ENCODE measurements at regions not wholly inside any gene's neighbourhood (a gene's known extent, or its start where the extent isn't known, plus 50 kb on each side); places are given as distances from the start of the nearest gene placed in this dataset.

DNA sequence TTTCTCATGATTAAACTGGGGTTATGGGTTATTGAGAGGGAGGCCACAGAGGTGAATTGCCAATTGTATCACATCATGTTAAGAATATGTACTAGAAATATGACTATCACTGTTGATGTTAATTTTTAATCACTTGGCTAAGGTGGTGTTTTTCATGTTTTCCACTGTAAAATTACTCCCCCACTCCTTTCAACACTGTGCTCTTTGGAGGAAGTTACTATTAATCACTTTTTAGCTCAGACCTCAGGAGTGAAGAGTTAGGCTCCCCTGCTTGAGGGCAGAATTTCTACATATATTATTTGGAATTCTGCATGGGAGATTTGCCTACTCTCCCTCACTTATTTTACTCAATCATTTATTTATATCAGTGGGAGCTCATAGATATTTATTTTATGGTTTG lies 76.0 kb upstream of the OSR1 start:
- no peaks in the 10 kb centered on the region for H3K9me3 ChIP-seq (ENCODE audit: control insufficient read depth, insufficient read depth, low read length)
- no peak for TF ChIP-seq EZH2phosphoT487 (IDR thresholded peaks at IDR 0.05; ENCODE audit: borderline replicate concordance, low read length)
- TF ChIP-seq, protein P1, sequence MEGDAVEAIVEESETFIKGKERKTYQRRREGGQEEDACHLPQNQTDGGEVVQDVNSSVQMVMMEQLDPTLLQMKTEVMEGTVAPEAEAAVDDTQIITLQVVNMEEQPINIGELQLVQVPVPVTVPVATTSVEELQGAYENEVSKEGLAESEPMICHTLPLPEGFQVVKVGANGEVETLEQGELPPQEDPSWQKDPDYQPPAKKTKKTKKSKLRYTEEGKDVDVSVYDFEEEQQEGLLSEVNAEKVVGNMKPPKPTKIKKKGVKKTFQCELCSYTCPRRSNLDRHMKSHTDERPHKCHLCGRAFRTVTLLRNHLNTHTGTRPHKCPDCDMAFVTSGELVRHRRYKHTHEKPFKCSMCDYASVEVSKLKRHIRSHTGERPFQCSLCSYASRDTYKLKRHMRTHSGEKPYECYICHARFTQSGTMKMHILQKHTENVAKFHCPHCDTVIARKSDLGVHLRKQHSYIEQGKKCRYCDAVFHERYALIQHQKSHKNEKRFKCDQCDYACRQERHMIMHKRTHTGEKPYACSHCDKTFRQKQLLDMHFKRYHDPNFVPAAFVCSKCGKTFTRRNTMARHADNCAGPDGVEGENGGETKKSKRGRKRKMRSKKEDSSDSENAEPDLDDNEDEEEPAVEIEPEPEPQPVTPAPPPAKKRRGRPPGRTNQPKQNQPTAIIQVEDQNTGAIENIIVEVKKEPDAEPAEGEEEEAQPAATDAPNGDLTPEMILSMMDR (IDR thresholded peaks at IDR 0.05; ENCODE audit: low read depth, low read length, poor library complexity, severe bottlenecking), result no peak
- no peak overlapping the region for H3K27ac ChIP-seq (ENCODE audit: low read depth, low read length)
- H3K27me3 ChIP-seq (ENCODE audit: control insufficient read depth, low read length), result no peaks in the 10 kb centered on the region
- H3F3A ChIP-seq (ENCODE audit: control insufficient read depth, insufficient read depth), result no peaks in the 10 kb centered on the region
- H3K4me1 ChIP-seq (ENCODE audit: control insufficient read depth, low read length), result no peaks in the 10 kb centered on the region
- H3K9me2 ChIP-seq (replicated peaks; ENCODE audit: control insufficient read depth, low read length), result no peaks in the 10 kb centered on the region
- no peak overlapping the region for H3K4me3 ChIP-seq (ENCODE audit: low read length)
- no peaks in the 10 kb centered on the region for H4K20me1 ChIP-seq (ENCODE audit: control insufficient read depth, insufficient read depth, low read depth, low read length)
- no peaks in the 10 kb centered on the region for H3K36me3 ChIP-seq (ENCODE audit: control insufficient read depth, low read length)
- H3K79me2 ChIP-seq (ENCODE audit: control insufficient read depth, low read length), result no peaks in the 10 kb centered on the region
- no peak overlapping the region for H3K4me2 ChIP-seq (ENCODE audit: low read length)

- Histone ChIP-seq H3F3A (ENCODE audit: control insufficient read depth, insufficient read depth) (no peaks in the 10 kb centered on the region), H3K4me1 (ENCODE audit: control insufficient read depth, low read length) (no peaks in the 10 kb centered on the region), H3K9me3 (ENCODE audit: control insufficient read depth, insufficient read depth, low read length) (no peaks in the 10 kb centered on the region), H4K20me1 (ENCODE audit: control insufficient read depth, insufficient read depth, low read depth, low read length) (no peaks in the 10 kb centered on the region), H3K27ac (ENCODE audit: low read depth, low read length) (no peak overlapping the region), H3K4me3 (ENCODE audit: low read length) (no peak overlapping the region), H3K79me2 (ENCODE audit: control insufficient read depth, low read length) (no peaks in the 10 kb centered on the region), H3K4me2 (ENCODE audit: low read length) (no peak overlapping the region), H3K27me3 (ENCODE audit: control insufficient read depth, low read length) (no peaks in the 10 kb centered on the region), H3K9me2 (replicated peaks; ENCODE audit: control insufficient read depth, low read length) (no peaks in the 10 kb centered on the region), H3K36me3 (ENCODE audit: control insufficient read depth, low read length) (no peaks in the 10 kb centered on the region)
- TF ChIP-seq EZH2phosphoT487 (IDR thresholded peaks at IDR 0.05; ENCODE audit: borderline replicate concordance, low read length), result no peak
- TF ChIP-seq, protein P1 (IDR thresholded peaks at IDR 0.05; ENCODE audit: low read depth, low read length, poor library complexity, severe bottlenecking), result no peak
Measured at GRCh38 chr2:19426941-19427340, 68.5 kb upstream of the OSR1 start.

DNA sequence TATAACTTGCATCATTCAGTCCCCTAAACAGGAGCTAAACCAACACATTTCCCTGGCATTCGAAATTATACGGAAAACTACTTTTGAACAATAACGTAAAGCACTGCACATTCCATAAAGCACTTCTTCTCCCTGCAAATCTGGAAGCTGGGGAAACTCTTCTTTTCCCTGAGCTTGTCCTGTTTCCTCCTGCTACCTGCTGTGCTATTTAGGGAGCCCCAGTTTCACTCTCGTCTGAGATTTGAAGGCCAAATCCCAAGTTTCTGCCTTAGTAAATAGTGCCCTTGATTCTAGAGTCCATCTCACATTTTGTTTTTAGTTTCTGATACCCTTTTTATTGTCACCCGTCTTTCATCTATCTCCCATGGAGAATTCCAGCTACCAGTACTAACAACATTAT lies 67.7 kb upstream of the OSR1 start:
- no peak overlapping the region for H3K27ac ChIP-seq (ENCODE audit: low read depth, low read length)
- no peak overlapping the region for H3K4me3 ChIP-seq (ENCODE audit: low read length)

More for the DNA sequence above, 67.7 kb upstream of the OSR1 start:
- Histone ChIP-seq H3F3A (ENCODE audit: control insufficient read depth, insufficient read depth) (no peaks in the 10 kb centered on the region), H3K27me3 (ENCODE audit: control insufficient read depth, low read length) (no peaks in the 10 kb centered on the region), H4K20me1 (ENCODE audit: control insufficient read depth, insufficient read depth, low read depth, low read length) (no peaks in the 10 kb centered on the region), H3K4me1 (ENCODE audit: control insufficient read depth, low read length) (no peaks in the 10 kb centered on the region), H3K9me2 (replicated peaks; ENCODE audit: control insufficient read depth, low read length) (no peaks in the 10 kb centered on the region), H3K4me2 (ENCODE audit: low read length) (no peak overlapping the region), H3K36me3 (ENCODE audit: control insufficient read depth, low read length) (no peaks in the 10 kb centered on the region), H3K79me2 (ENCODE audit: control insufficient read depth, low read length) (no peaks in the 10 kb centered on the region), H3K9me3 (ENCODE audit: control insufficient read depth, insufficient read depth, low read length) (no peaks in the 10 kb centered on the region)
- TF ChIP-seq EZH2phosphoT487 (IDR thresholded peaks at IDR 0.05; ENCODE audit: borderline replicate concordance, low read length), result no peak
- TF ChIP-seq, protein P1 (IDR thresholded peaks at IDR 0.05; ENCODE audit: low read depth, low read length, poor library complexity, severe bottlenecking), result no peak

Data from DOHH2 (cell line).